Peyer's patch (tissue), 4 donors: ENCODE measurements at regions not wholly inside any gene's neighbourhood (a gene's known extent, or its start where the extent isn't known, plus 50 kb on each side); places are given as distances from the start of the nearest gene placed in this dataset.

ENCODE experiments used
- POLR2A ChIP-seq, 2 donors: fragments of 450-650 bp; IDR thresholded peaks; one replicate each; pipeline ENCODE4 v1.5.1; 2017; ENCODE audit warnings: antibody characterized with exemption in 2 of 2, mild to moderate bottlenecking in 2 of 2, moderate library complexity in 2 of 2
- TF ChIP-seq, protein P1 (sequence below), 6 experiments: fragments of 450-650 bp in 4 of 6; fragments of 200-600 bp in 2 of 6; sonication (generic) in 1 of 6; IDR thresholded peaks; one replicate each; pipeline ENCODE4 v1.5.1; 2017 to 2019; ENCODE audit warnings: antibody characterized with exemption in 6 of 6, mild to moderate bottlenecking in 3 of 6, moderate library complexity in 1 of 6

DNA sequence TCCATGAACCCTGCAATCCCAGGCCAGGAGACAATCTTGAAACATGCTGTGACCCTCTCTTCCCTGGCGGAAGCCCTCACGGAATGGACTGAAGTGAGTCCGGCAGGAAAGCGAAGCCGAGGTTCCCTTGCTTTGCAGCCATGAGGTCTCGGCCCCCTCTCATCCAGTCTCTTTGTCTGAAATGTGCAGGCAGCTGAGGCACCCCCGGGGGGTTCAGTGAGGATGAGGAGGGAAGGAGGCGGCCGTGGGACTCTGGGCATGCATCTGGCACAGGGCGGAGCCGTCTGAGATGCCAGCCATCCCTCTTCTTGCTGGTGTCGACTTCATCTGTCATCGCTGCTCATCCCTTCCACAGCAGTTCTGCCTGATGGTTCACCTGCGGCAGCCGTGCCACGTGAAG is 1485.7 kb downstream of the BRD1 start:
- TF ChIP-seq, protein P1, sequence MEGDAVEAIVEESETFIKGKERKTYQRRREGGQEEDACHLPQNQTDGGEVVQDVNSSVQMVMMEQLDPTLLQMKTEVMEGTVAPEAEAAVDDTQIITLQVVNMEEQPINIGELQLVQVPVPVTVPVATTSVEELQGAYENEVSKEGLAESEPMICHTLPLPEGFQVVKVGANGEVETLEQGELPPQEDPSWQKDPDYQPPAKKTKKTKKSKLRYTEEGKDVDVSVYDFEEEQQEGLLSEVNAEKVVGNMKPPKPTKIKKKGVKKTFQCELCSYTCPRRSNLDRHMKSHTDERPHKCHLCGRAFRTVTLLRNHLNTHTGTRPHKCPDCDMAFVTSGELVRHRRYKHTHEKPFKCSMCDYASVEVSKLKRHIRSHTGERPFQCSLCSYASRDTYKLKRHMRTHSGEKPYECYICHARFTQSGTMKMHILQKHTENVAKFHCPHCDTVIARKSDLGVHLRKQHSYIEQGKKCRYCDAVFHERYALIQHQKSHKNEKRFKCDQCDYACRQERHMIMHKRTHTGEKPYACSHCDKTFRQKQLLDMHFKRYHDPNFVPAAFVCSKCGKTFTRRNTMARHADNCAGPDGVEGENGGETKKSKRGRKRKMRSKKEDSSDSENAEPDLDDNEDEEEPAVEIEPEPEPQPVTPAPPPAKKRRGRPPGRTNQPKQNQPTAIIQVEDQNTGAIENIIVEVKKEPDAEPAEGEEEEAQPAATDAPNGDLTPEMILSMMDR (IDR thresholded peaks at IDR 0.05) = no peak
- TF ChIP-seq POLR2A (IDR thresholded peaks at IDR 0.05) = no peak
